Nephron progenitor cell (in vitro differentiated cells): ENCODE measurements at regions not wholly inside any gene's neighbourhood (a gene's known extent, or its start where the extent isn't known, plus 50 kb on each side); places are given as distances from the start of the nearest gene placed in this dataset.

ENCODE experiments used
- DNase-seq: peaks from one replicate; pipeline ENCODE4 v3.0.0; 2021
- H3K27ac Mint-ChIP-seq: 2 replicates; pipeline ENCODE4 v1.8.0; 2021; ENCODE audit warnings: mild to moderate bottlenecking, moderate library complexity, mixed read lengths
- H3K27me3 Mint-ChIP-seq: 2 replicates; pipeline ENCODE4 v1.8.0; 2021; ENCODE audit warnings: mild to moderate bottlenecking, low read depth, mixed read lengths; ENCODE audit not compliant: poor library complexity
- H3K36me3 Mint-ChIP-seq: 2 replicates; pipeline ENCODE4 v1.8.0; 2021; ENCODE audit warnings: low read depth, mixed read lengths
- H3K4me1 Mint-ChIP-seq: 2 replicates; pipeline ENCODE4 v1.8.0; 2021; ENCODE audit warnings: mixed read lengths
- H3K4me3 Mint-ChIP-seq: 2 replicates; pipeline ENCODE4 v1.8.0; 2021; ENCODE audit warnings: mild to moderate bottlenecking, moderate library complexity, mixed read lengths
- H3K9me3 Mint-ChIP-seq: 2 replicates; pipeline ENCODE4 v1.8.0; 2021; ENCODE audit warnings: mild to moderate bottlenecking, moderate library complexity, mixed read lengths
- TF ChIP-seq, protein P1 (sequence below): fragments of 200-600 bp; sonication (generic); IDR thresholded peaks from 2 replicates; pipeline ENCODE4 v1.5.0; 2021; ENCODE audit warnings: antibody characterized with exemption

DNA sequence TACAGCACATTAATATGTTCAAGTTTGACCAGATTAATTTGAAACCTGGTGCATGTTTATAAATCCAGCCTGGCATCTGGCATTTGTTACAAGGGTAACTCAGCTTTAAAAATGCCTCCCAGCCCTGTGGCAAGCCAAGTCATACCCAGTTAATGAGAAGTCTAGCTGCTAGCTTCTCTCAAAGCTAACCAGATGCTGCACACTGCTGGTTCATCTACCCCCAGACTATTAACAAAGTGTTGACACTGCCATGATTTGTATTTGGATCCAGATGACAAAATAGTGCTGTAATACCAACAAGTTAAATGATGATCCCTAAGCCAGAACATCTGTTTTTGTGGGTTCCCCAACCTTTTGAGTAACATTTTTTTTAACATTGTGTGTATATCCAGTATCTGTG lies 573.7 kb upstream of the DAB2 start:
- TF ChIP-seq, protein P1, sequence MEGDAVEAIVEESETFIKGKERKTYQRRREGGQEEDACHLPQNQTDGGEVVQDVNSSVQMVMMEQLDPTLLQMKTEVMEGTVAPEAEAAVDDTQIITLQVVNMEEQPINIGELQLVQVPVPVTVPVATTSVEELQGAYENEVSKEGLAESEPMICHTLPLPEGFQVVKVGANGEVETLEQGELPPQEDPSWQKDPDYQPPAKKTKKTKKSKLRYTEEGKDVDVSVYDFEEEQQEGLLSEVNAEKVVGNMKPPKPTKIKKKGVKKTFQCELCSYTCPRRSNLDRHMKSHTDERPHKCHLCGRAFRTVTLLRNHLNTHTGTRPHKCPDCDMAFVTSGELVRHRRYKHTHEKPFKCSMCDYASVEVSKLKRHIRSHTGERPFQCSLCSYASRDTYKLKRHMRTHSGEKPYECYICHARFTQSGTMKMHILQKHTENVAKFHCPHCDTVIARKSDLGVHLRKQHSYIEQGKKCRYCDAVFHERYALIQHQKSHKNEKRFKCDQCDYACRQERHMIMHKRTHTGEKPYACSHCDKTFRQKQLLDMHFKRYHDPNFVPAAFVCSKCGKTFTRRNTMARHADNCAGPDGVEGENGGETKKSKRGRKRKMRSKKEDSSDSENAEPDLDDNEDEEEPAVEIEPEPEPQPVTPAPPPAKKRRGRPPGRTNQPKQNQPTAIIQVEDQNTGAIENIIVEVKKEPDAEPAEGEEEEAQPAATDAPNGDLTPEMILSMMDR, result no peak
- H3K36me3 Mint-ChIP-seq, result no peaks in the 10 kb centered on the region
- no peak overlapping the region for H3K27ac Mint-ChIP-seq
- no peak overlapping the region for H3K4me3 Mint-ChIP-seq
- DNase-seq, result no peak
- H3K27me3 Mint-ChIP-seq, result no peaks in the 10 kb centered on the region
- H3K9me3 Mint-ChIP-seq, result no peaks in the 10 kb centered on the region
- H3K4me1 Mint-ChIP-seq, result no peaks in the 10 kb centered on the region

DNA sequence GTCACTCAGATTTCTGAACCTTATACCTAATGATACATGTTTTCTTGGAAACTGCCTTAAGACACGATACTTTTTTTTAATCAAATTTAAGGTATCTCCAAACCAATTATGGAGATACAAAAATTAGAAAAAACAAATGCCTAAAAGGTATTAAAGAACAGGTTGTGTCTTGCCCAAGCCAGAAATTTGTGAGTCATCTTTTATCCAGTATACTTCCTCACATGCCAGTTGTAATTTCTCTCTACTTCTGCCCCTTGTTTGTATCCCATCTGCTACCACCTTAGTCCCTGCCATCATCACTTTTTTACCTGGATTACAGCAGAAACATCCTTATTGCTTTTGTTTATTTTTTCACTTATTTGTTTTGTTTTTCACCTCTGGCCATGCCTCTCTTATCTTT lies 571.2 kb upstream of the DAB2 start:
- Mint-ChIP-seq H3K4me3 (no peak overlapping the region), H3K36me3 (no peaks in the 10 kb centered on the region), H3K4me1 (no peaks in the 10 kb centered on the region), H3K27ac (no peak overlapping the region), H3K9me3 (no peaks in the 10 kb centered on the region), H3K27me3 (peaks cover 3% of the 10 kb centered on the region)
- TF ChIP-seq, protein P1, result no peak
- no peak for DNase-seq

DNA sequence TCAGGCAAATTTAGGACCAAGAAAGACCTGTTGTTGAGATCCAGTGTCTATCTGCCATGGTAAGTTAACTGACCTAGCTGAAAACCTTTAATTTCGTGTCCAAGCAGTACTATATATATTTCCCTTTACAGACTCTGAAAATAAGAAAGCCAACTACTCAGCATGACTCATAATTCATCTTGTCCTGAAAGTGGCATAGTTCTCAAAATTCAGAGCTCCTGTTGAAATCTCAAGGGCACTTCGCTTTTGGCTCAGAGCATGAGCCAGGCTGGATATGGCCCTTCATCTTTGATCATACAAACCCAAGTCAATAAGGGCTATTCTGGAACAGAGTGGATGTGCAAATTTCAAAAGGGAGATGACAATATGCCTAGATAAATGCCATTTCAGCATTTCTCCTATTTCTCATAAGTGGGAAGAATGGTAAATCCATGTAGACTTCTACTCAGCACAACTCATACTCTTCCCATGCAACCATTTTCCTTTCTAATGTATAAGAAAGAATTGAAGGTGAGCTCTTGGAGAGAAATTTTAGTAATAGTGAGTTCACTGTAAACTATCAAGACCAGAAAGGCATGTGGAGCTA lies 567.9 kb upstream of the DAB2 start:
- Mint-ChIP-seq H3K9me3 (no peaks in the 10 kb centered on the region), H3K27ac (no peak overlapping the region), H3K36me3 (no peaks in the 10 kb centered on the region), H3K27me3 (peaks cover 3% of the 10 kb centered on the region), H3K4me1 (no peaks in the 10 kb centered on the region), H3K4me3 (no peak overlapping the region)
- TF ChIP-seq, protein P1, result no peak
- DNase-seq, result no peak

DNA sequence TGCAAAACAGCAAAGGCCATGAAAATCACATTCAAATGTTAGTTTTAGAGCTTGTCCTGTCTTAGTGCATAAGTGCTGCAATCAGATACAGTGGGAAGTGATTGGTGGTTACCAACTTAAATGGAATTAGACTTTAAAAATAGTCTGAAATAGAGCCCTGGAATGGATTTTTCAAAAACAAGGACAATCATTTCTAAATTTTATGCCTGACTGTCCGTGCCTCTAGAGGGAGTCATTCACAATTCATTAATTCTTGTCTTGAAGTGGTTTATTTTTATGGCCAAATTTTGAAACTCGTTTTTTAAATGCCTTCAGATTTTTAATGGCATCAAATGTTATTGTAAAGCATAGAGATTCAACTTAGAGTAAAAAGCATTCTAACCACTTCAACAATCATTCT lies 561.8 kb upstream of the DAB2 start:
- Mint-ChIP-seq H3K27me3 (peaks cover 3% of the 10 kb centered on the region), H3K9me3 (no peaks in the 10 kb centered on the region), H3K4me1 (no peaks in the 10 kb centered on the region), H3K36me3 (no peaks in the 10 kb centered on the region), H3K27ac (no peak overlapping the region), H3K4me3 (no peak overlapping the region)
- TF ChIP-seq, protein P1, result no peak
- no peak for DNase-seq

DNA sequence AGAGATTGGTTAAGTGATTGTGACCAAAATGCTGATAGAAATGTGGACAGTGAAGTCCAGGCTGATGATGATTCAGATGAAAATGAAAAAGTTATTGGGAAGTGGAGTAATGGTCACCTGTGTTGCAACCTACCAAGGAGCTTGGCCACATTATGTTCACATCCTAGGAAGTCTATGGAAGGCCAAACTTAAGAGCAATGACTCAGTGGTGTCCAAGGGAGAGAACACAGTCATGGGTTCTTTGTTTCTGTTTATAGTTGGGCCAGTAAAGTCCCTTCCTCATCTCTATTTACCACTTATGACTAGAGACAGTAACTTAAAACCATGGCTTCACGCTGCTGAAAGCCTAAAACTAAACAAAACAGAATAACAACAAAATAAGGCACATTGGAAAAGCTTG lies 555.3 kb upstream of the DAB2 start:
- Mint-ChIP-seq H3K9me3 (no peaks in the 10 kb centered on the region), H3K4me3 (no peak overlapping the region), H3K36me3 (no peaks in the 10 kb centered on the region), H3K4me1 (no peaks in the 10 kb centered on the region), H3K27ac (no peak overlapping the region), H3K27me3 (no peaks in the 10 kb centered on the region)
- no peak for DNase-seq
- TF ChIP-seq, protein P1, result no peak

DNA sequence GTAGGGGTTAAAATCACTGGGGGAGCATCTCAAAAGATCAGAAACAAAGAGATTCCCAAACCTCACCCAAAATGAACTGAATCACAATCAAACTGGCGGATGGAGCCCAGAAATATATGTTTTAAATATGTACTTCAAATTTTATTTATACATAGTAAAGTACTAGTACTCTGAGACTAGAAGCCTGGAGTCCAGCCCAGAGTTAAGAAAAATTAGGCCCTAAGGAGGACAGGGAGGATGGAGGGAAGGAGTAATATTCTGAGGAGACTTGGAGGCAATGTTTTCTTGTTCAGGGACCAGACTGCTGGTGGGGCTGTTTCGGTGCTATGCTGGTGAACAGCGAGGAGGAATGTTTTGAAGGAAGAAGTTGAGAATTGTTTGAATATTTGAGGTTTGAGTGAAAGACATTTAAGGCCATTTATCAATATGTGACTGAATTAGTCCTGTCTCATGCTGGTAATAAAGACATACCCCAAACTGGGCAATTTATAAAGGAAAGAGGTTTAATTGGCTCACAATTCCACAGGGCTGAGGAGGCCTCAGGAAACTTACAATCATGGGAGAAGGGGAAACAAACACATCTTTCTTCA lies 552.4 kb upstream of the DAB2 start:
- H3K4me1 Mint-ChIP-seq, result no peaks in the 10 kb centered on the region
- no peak overlapping the region for H3K27ac Mint-ChIP-seq
- TF ChIP-seq, protein P1, result no peak

More for the DNA sequence above, 552.4 kb upstream of the DAB2 start:
- H3K4me3 Mint-ChIP-seq, result no peak overlapping the region
- H3K9me3 Mint-ChIP-seq, result no peaks in the 10 kb centered on the region
- peaks cover 3% of the 10 kb centered on the region for H3K27me3 Mint-ChIP-seq
- DNase-seq, result no peak
- H3K36me3 Mint-ChIP-seq, result no peaks in the 10 kb centered on the region
